ENCODE measurements at regions not wholly inside any gene's neighbourhood (a gene's known extent, or its start where the extent isn't known, plus 50 kb on each side); places are given as distances from the start of the nearest gene placed in this dataset.

DNA sequence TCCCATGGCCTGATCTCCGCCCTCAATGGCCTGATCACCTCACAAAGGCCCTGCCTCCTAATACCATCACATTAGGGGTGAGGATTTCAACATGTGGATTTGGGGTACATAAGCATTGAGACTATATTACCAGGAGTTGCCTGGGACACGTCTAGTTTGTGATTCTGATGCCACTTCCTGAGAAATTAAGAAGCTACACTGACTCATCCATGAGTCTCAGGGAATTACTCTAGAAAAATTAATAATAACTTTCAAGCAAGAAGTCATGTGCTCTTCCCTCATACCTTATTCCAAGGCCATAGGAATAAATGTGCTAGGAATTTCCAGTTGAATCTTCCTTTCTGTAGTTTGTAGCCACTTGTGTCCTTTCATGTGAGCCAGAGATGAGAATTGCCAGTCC lies 519.3 kb upstream of the MKI67 start:
- TF ChIP-seq EP300 (IDR thresholded peaks at IDR 0.05; ENCODE audit: borderline replicate concordance in 1 of 2, low read depth in 1 of 2, low read length in 1 of 2), result no peak
- TF ChIP-seq, protein P1, sequence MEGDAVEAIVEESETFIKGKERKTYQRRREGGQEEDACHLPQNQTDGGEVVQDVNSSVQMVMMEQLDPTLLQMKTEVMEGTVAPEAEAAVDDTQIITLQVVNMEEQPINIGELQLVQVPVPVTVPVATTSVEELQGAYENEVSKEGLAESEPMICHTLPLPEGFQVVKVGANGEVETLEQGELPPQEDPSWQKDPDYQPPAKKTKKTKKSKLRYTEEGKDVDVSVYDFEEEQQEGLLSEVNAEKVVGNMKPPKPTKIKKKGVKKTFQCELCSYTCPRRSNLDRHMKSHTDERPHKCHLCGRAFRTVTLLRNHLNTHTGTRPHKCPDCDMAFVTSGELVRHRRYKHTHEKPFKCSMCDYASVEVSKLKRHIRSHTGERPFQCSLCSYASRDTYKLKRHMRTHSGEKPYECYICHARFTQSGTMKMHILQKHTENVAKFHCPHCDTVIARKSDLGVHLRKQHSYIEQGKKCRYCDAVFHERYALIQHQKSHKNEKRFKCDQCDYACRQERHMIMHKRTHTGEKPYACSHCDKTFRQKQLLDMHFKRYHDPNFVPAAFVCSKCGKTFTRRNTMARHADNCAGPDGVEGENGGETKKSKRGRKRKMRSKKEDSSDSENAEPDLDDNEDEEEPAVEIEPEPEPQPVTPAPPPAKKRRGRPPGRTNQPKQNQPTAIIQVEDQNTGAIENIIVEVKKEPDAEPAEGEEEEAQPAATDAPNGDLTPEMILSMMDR (IDR thresholded peaks at IDR 0.05), result no peak
- TF ChIP-seq TEAD4 (IDR thresholded peaks at IDR 0.05; ENCODE audit: borderline replicate concordance, insufficient read depth), result no peak
- TF ChIP-seq MXI1 (IDR thresholded peaks at IDR 0.05; ENCODE audit: low read depth, low read length), result no peak
- no peak for TF ChIP-seq POLR2AphosphoS5 (IDR thresholded peaks at IDR 0.05; ENCODE audit: low read depth, low read length)
- no peak for TF ChIP-seq JUND (IDR thresholded peaks at IDR 0.05)
- TF ChIP-seq SIN3A (IDR thresholded peaks at IDR 0.05; ENCODE audit: borderline replicate concordance, low read depth, low read length), result no peak
- TF ChIP-seq NRF1 (IDR thresholded peaks at IDR 0.05; ENCODE audit: low read depth, low read length), result no peak
- no peak for TF ChIP-seq GABPA (IDR thresholded peaks at IDR 0.05; ENCODE audit: low read depth)
- no peak for TF ChIP-seq PBX3 (IDR thresholded peaks at IDR 0.05)
